Tibial nerve (tissue), 4 donors: ENCODE measurements at regions not wholly inside any gene's neighbourhood (a gene's known extent, or its start where the extent isn't known, plus 50 kb on each side); places are given as distances from the start of the nearest gene placed in this dataset.

Experiments used
- EP300 ChIP-seq, 2 donors: sonication (generic); formaldehyde crosslinking; IDR thresholded peaks; one replicate each; pipeline ENCODE4 v1.6.1; 2017; ENCODE audit warnings: antibody characterized with exemption in 2 of 2, mild to moderate bottlenecking in 1 of 2
- POLR2A ChIP-seq, 2 donors: fragments of 450-650 bp; IDR thresholded peaks; one replicate each; pipeline ENCODE4 v1.6.1; 2017; ENCODE audit warnings: antibody characterized with exemption in 2 of 2, mild to moderate bottlenecking in 2 of 2, moderate library complexity in 2 of 2
- TF ChIP-seq, protein P1 (sequence below), 5 experiments: fragments of 200-600 bp in 3 of 5; fragments of 450-650 bp in 2 of 5; sonication (generic) in 3 of 5; IDR thresholded peaks; one replicate each; pipeline ENCODE4 v1.5.1; 2016 to 2019; ENCODE audit warnings: antibody characterized with exemption in 5 of 5, mild to moderate bottlenecking in 3 of 5, moderate library complexity in 2 of 5

GRCh38 chr9:569296-569695 is 272.2 kb upstream of the DMRT1 start:
- TF ChIP-seq, protein P1, sequence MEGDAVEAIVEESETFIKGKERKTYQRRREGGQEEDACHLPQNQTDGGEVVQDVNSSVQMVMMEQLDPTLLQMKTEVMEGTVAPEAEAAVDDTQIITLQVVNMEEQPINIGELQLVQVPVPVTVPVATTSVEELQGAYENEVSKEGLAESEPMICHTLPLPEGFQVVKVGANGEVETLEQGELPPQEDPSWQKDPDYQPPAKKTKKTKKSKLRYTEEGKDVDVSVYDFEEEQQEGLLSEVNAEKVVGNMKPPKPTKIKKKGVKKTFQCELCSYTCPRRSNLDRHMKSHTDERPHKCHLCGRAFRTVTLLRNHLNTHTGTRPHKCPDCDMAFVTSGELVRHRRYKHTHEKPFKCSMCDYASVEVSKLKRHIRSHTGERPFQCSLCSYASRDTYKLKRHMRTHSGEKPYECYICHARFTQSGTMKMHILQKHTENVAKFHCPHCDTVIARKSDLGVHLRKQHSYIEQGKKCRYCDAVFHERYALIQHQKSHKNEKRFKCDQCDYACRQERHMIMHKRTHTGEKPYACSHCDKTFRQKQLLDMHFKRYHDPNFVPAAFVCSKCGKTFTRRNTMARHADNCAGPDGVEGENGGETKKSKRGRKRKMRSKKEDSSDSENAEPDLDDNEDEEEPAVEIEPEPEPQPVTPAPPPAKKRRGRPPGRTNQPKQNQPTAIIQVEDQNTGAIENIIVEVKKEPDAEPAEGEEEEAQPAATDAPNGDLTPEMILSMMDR (IDR thresholded peaks at IDR 0.05) = no peak
- TF ChIP-seq POLR2A (IDR thresholded peaks at IDR 0.05) (no peak), EP300 (IDR thresholded peaks at IDR 0.05) (no peak)
